ENCODE measurements at regions not wholly inside any gene's neighbourhood (a gene's known extent, or its start where the extent isn't known, plus 50 kb on each side); places are given as distances from the start of the nearest gene placed in this dataset.

GRCh38 chr15:93366387-93367100 is 277.5 kb upstream of the RGMA start:
- H3K27me3 ChIP-seq: no peaks in the 10 kb centered on the region
- no peaks in the 10 kb centered on the region for H3K4me1 ChIP-seq
- no peak overlapping the region for H3K27ac ChIP-seq
- WGBS, 2 donors: 74 to 76% methylated on average over 4 to 5 of the region's 5 CpGs
- intact Hi-C loops (cut with DNase I; ENCODE audit: low total_unique reads): no loop called here
- no peaks in the 10 kb centered on the region for H3K9me3 ChIP-seq
- no peak overlapping the region for H3K4me3 ChIP-seq
- no peak for DNase-seq
- no peaks in the 10 kb centered on the region for H3K36me3 ChIP-seq (ENCODE audit: low read depth, missing control alignments)
- TF ChIP-seq POLR2A (IDR thresholded peaks at IDR 0.05): no peak
- TF ChIP-seq, protein P1, sequence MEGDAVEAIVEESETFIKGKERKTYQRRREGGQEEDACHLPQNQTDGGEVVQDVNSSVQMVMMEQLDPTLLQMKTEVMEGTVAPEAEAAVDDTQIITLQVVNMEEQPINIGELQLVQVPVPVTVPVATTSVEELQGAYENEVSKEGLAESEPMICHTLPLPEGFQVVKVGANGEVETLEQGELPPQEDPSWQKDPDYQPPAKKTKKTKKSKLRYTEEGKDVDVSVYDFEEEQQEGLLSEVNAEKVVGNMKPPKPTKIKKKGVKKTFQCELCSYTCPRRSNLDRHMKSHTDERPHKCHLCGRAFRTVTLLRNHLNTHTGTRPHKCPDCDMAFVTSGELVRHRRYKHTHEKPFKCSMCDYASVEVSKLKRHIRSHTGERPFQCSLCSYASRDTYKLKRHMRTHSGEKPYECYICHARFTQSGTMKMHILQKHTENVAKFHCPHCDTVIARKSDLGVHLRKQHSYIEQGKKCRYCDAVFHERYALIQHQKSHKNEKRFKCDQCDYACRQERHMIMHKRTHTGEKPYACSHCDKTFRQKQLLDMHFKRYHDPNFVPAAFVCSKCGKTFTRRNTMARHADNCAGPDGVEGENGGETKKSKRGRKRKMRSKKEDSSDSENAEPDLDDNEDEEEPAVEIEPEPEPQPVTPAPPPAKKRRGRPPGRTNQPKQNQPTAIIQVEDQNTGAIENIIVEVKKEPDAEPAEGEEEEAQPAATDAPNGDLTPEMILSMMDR (IDR thresholded peaks at IDR 0.05): no peak

DNA sequence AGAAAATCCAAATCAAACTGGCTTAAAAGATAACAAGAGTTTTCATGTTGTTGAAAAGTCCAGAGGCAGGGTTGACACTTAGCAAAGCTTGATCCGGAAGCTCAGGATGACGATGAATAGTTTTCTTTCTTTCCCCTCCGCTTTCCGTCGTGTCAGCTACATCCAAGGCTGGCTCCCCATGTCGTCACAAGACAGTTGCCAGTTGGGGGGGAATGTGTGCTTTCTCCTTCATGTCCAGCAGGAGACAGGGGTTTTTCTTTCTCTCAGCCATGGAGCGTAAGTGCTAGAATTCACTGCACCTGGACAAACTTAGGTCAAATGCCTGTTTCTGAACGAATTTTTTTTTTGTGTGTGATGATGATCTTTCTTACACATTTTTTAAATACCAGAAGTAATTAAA is 273.8 kb upstream of the RGMA start:
- Histone ChIP-seq H3K27me3 (no peaks in the 10 kb centered on the region), H3K4me1 (no peaks in the 10 kb centered on the region), H3K9me3 (no peaks in the 10 kb centered on the region), H3K4me3 (no peak overlapping the region), H3K27ac (no peak overlapping the region), H3K36me3 (ENCODE audit: low read depth, missing control alignments) (no peaks in the 10 kb centered on the region)
- no peak for DNase-seq
- 46 to 77% methylated on average over 8 of the region's 8 CpGs for WGBS, 2 donors
- intact Hi-C loops (cut with DNase I; ENCODE audit: low total_unique reads): no loop called here
- TF ChIP-seq, protein P1 (IDR thresholded peaks at IDR 0.05): no peak
- TF ChIP-seq POLR2A (IDR thresholded peaks at IDR 0.05): no peak

DNA sequence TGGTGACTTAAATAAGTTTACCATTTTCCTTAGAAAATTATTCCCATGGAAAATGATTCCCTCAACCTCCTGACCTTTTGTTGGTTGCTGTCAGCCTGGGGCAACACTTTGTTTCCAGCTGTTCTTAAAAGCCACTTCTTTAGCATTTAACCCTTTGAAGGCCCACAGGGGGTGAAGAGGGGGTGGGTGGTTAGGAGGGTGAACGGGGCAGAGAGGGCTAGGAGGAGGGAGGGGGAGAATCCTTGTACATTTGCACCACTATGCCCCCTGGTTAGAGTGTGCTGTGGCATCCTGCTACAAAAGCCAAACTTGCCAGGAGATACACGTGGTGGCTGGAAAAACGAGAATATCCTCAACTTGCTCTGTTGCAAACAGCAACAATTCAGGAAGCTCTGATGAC is 273.2 kb upstream of the RGMA start:
- WGBS, 2 donors: 59 to 68% methylated on average over 3 of the region's 3 CpGs
- intact Hi-C loops (cut with DNase I; ENCODE audit: low total_unique reads): no loop called here
- Histone ChIP-seq H3K36me3 (ENCODE audit: low read depth, missing control alignments) (no peaks in the 10 kb centered on the region), H3K4me1 (no peaks in the 10 kb centered on the region), H3K9me3 (no peaks in the 10 kb centered on the region), H3K27ac (no peak overlapping the region), H3K4me3 (no peak overlapping the region), H3K27me3 (no peaks in the 10 kb centered on the region)
- TF ChIP-seq POLR2A (IDR thresholded peaks at IDR 0.05): no peak
- TF ChIP-seq, protein P1 (IDR thresholded peaks at IDR 0.05): no peak
- no peak for DNase-seq

GRCh38 chr15:93361703-93362102 is 272.7 kb upstream of the RGMA start:
- H3K4me1 ChIP-seq: no peaks in the 10 kb centered on the region
- no peaks in the 10 kb centered on the region for H3K9me3 ChIP-seq
- no peaks in the 10 kb centered on the region for H3K36me3 ChIP-seq (ENCODE audit: low read depth, missing control alignments)
- WGBS, 2 donors: 65 to 80% methylated on average over 5 of the region's 5 CpGs
- intact Hi-C loops (cut with DNase I; ENCODE audit: low total_unique reads): no loop called here
- no peaks in the 10 kb centered on the region for H3K27me3 ChIP-seq
- H3K4me3 ChIP-seq: no peak overlapping the region
- TF ChIP-seq, protein P1 (IDR thresholded peaks at IDR 0.05): no peak
- TF ChIP-seq POLR2A (IDR thresholded peaks at IDR 0.05): no peak
- H3K27ac ChIP-seq: no peak overlapping the region
- no peak for DNase-seq

DNA sequence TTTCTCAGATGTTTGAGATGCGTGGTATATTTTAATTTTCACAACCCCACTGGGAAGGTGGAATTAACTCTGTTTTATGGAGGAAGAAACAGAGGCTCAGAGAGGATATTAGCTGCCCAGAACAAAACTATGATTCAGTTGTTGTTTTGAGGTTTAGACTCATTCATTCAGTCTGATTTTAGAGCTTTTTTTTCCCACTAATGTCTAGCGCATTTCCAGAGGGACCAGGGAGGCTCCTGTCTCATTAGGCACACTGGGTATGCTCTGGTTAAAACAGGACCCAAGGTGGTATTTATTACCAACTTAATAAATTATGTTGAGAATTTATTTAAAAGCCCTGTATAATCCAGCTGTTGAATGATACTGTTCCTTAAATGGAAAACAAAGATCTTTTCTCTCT is 272.0 kb upstream of the RGMA start:
- WGBS, 2 donors: 83 to 94% methylated on average over 2 of the region's 2 CpGs
- DNase-seq: no peak
- Histone ChIP-seq H3K9me3 (no peaks in the 10 kb centered on the region), H3K4me3 (no peak overlapping the region), H3K36me3 (ENCODE audit: low read depth, missing control alignments) (no peaks in the 10 kb centered on the region), H3K27me3 (no peaks in the 10 kb centered on the region), H3K27ac (no peak overlapping the region), H3K4me1 (no peaks in the 10 kb centered on the region)
- no peak for TF ChIP-seq POLR2A (IDR thresholded peaks at IDR 0.05)
- TF ChIP-seq, protein P1 (IDR thresholded peaks at IDR 0.05): no peak
- intact Hi-C loops (cut with DNase I; ENCODE audit: low total_unique reads): no loop called here

Data from testis (tissue), 2 donors.